ENCODE measurements at regions not wholly inside any gene's neighbourhood (a gene's known extent, or its start where the extent isn't known, plus 50 kb on each side); places are given as distances from the start of the nearest gene placed in this dataset.

GRCh38 chr7:113414401-113415035, 296.2 kb upstream of the SMIM30 start:
- DNase-seq (ENCODE audit: low spot score) = no peak
- intact Hi-C loops (cut with DNase I) = loop anchor here (10.0 kb wide), 1 partner anchor 270 kb away; no protein-coding TSS in a partner anchor

- DNase-seq (ENCODE audit: low spot score) = no peak
- intact Hi-C loops (cut with DNase I) = loop anchor here (10.0 kb wide), 1 partner anchor 268 kb away; no protein-coding TSS in a partner anchor
Observed at GRCh38 chr7:113412410-113412809, 294.1 kb upstream of the SMIM30 start.

GRCh38 chr7:113410796-113411195, 292.4 kb upstream of the SMIM30 start:
- DNase-seq (ENCODE audit: low spot score) = no peak
- intact Hi-C loops (cut with DNase I) = loop anchor here (10.0 kb wide), 1 partner anchor 266 kb away; no protein-coding TSS in a partner anchor

- DNase-seq (ENCODE audit: low spot score) = no peak
- intact Hi-C loops (cut with DNase I) = loop anchor here (5.0 kb wide), 1 partner anchor 288 kb away; no protein-coding TSS in a partner anchor
Observed at GRCh38 chr7:113408999-113409398, 290.6 kb upstream of the SMIM30 start.

- intact Hi-C loops (cut with DNase I) = loop anchor here (5.0 kb wide), 1 partner anchor 292 kb away; no protein-coding TSS in a partner anchor
- DNase-seq (ENCODE audit: low spot score) = no peak
Observed at GRCh38 chr7:113405296-113406056, 287.1 kb upstream of the SMIM30 start.

GRCh38 chr7:113404245-113404644, 285.9 kb upstream of the SMIM30 start:
- intact Hi-C loops (cut with DNase I) = no loop called here

GRCh38 chr7:113402482-113402881, 284.1 kb upstream of the SMIM30 start:
- no peak for DNase-seq (ENCODE audit: low spot score)
- intact Hi-C loops (cut with DNase I) = no loop called here

More at GRCh38 chr7:113404245-113404644, 285.9 kb upstream of the SMIM30 start:
- DNase-seq (ENCODE audit: low spot score) = no peak

- intact Hi-C loops (cut with DNase I) = no loop called here
- DNase-seq (ENCODE audit: low spot score) = no peak
Observed at GRCh38 chr7:113402005-113402404, 283.7 kb upstream of the SMIM30 start.

- intact Hi-C loops (cut with DNase I) = no loop called here
Observed at GRCh38 chr7:113394856-113395255, 276.5 kb upstream of the SMIM30 start.

GRCh38 chr7:113392841-113393540, 274.6 kb upstream of the SMIM30 start:
- no peak for DNase-seq (ENCODE audit: low spot score)
- intact Hi-C loops (cut with DNase I) = no loop called here

More at GRCh38 chr7:113394856-113395255, 276.5 kb upstream of the SMIM30 start:
- DNase-seq (ENCODE audit: low spot score) = no peak

- intact Hi-C loops (cut with DNase I) = no loop called here
- DNase-seq (ENCODE audit: low spot score) = no peak
Observed at GRCh38 chr7:113392421-113392820, 274.1 kb upstream of the SMIM30 start.

- intact Hi-C loops (cut with DNase I) = no loop called here
Observed at GRCh38 chr7:113389112-113389646, 270.8 kb upstream of the SMIM30 start.

GRCh38 chr7:113383638-113384037, 265.3 kb upstream of the SMIM30 start:
- intact Hi-C loops (cut with DNase I) = no loop called here
- no peak for DNase-seq (ENCODE audit: low spot score)

More at GRCh38 chr7:113389112-113389646, 270.8 kb upstream of the SMIM30 start:
- no peak for DNase-seq (ENCODE audit: low spot score)

- intact Hi-C loops (cut with DNase I) = no loop called here
- DNase-seq (ENCODE audit: low spot score) = no peak
Observed at GRCh38 chr7:113379746-113380145, 261.4 kb upstream of the SMIM30 start.

- intact Hi-C loops (cut with DNase I) = no loop called here
- no peak for DNase-seq (ENCODE audit: low spot score)
Observed at GRCh38 chr7:113374955-113375354, 256.6 kb upstream of the SMIM30 start.

GRCh38 chr7:113373863-113374262, 255.5 kb upstream of the SMIM30 start:
- no peak for DNase-seq (ENCODE audit: low spot score)

GRCh38 chr7:113371416-113372043, 253.2 kb upstream of the SMIM30 start:
- DNase-seq (ENCODE audit: low spot score) = no peak
- intact Hi-C loops (cut with DNase I) = no loop called here

More at GRCh38 chr7:113373863-113374262, 255.5 kb upstream of the SMIM30 start:
- intact Hi-C loops (cut with DNase I) = no loop called here

- intact Hi-C loops (cut with DNase I) = no loop called here
Observed at GRCh38 chr7:113370910-113371309, 252.6 kb upstream of the SMIM30 start.

GRCh38 chr7:113368256-113368655, 249.9 kb upstream of the SMIM30 start:
- DNase-seq (ENCODE audit: low spot score) = no peak
- intact Hi-C loops (cut with DNase I) = no loop called here

More at GRCh38 chr7:113370910-113371309, 252.6 kb upstream of the SMIM30 start:
- no peak for DNase-seq (ENCODE audit: low spot score)
